GM12865 (cell line): ENCODE measurements at regions not wholly inside any gene's neighbourhood (a gene's known extent, or its start where the extent isn't known, plus 50 kb on each side); places are given as distances from the start of the nearest gene placed in this dataset.

ENCODE experiments used
- DNase-seq: peaks from one replicate; pipeline ENCODE4 v3.0.0; 2010; ENCODE audit warnings: low read depth
- H3K4me3 ChIP-seq: 2 replicates; pipeline ENCODE4 v1.5.1; 2011; ENCODE audit warnings: mild to moderate bottlenecking, low read depth, low read length, control low read depth
- TF ChIP-seq, protein P1 (sequence below): IDR thresholded peaks from 2 replicates; pipeline ENCODE4 v1.5.1; 2011; ENCODE audit warnings: low read length, control low read depth, low read depth, inconsistent platforms; ENCODE audit not compliant: insufficient read depth; ENCODE audit errors: missing control alignments

DNA sequence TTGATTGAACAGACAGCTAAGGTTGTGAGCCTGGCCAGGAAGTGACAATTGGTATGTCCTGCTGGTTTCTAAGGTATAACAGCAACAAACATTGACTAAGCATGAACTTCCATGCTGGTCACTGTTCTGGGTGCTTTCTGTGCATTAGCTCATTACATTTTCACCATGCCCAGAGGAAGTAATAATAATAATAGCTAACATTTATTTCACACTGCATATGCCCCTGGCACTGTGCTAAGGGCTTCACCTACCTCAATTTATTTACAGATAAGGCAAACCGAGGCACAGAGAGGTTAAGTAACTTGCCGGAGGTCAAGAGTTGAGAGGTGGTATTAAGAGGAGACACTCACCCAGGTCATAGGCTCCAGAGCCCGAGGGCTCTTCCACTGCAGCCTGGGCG, 113.6 kb downstream of the PDCL3 start:
- DNase-seq: no peak
- TF ChIP-seq, protein P1, sequence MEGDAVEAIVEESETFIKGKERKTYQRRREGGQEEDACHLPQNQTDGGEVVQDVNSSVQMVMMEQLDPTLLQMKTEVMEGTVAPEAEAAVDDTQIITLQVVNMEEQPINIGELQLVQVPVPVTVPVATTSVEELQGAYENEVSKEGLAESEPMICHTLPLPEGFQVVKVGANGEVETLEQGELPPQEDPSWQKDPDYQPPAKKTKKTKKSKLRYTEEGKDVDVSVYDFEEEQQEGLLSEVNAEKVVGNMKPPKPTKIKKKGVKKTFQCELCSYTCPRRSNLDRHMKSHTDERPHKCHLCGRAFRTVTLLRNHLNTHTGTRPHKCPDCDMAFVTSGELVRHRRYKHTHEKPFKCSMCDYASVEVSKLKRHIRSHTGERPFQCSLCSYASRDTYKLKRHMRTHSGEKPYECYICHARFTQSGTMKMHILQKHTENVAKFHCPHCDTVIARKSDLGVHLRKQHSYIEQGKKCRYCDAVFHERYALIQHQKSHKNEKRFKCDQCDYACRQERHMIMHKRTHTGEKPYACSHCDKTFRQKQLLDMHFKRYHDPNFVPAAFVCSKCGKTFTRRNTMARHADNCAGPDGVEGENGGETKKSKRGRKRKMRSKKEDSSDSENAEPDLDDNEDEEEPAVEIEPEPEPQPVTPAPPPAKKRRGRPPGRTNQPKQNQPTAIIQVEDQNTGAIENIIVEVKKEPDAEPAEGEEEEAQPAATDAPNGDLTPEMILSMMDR: no peak
- no peak overlapping the region for H3K4me3 ChIP-seq

DNA sequence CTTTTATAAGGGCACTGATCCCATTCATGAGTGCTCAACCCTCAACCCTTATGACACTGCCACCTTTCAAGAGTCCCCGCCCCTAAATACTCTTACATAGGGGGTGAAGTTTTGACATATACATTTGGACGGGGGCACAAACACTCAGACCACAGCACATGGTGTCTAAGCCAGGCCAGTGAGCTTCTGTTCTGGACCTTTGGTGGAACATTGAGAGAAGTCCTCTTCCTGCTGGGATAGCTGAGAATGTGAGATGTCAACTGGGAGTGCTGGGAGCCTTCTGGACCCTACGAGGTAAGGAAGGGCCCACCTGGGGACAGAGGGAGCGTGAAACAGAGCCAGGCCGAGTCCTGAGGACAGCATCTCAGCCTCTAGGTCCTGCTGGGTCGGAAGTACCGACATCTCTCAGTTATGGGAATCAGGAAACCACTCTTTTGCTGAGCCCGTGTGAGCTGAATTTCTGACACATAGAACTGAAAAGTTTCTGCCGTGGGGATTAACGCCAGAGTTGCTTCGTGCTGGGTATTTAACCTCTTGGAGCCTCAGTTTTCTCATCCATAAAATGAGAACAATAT, 114.9 kb downstream of the PDCL3 start:
- TF ChIP-seq, protein P1: no peak
- no peak overlapping the region for H3K4me3 ChIP-seq
- DNase-seq: no peak

DNA sequence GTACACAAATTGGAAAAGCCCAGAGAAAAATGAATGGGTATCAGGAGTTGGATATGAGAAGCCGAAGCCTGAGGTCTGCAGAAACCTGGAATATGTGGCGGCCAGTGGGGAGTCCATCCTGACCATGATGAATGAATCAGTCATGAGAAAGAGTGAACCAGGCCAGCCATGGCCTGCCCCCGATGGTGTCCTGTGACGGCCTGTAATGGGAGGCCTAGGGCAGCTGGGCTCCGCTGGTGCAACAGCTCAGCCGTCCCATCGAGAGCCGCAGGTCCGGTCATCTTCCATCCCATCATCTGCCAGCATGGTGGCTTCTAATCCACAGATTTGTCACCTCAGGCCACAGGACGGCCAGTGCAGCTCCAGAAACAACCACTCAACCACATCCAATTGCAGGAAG, 116.4 kb downstream of the PDCL3 start:
- H3K4me3 ChIP-seq: no peak overlapping the region
- TF ChIP-seq, protein P1: no peak
- no peak for DNase-seq

DNA sequence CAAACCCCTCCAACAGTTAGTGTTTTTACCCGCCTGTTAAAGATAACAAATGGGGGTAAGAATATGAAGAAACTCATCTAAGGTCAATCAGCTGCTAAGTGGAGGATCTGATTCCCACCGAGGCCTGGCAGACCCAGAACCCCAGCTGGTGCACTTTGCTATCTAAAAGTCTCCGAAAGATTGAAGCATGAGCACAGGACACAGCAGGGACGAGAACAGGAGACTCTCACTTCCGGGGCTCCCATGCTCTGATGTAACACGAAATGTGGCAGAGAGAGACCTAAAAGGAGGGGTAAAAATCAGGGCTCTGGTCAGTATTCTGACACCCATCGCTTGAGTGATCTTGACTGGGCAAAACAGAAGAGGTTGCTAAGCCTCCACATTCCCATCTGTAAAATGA, 119.7 kb downstream of the PDCL3 start:
- no peak overlapping the region for H3K4me3 ChIP-seq
- TF ChIP-seq, protein P1: no peak
- no peak for DNase-seq

DNA sequence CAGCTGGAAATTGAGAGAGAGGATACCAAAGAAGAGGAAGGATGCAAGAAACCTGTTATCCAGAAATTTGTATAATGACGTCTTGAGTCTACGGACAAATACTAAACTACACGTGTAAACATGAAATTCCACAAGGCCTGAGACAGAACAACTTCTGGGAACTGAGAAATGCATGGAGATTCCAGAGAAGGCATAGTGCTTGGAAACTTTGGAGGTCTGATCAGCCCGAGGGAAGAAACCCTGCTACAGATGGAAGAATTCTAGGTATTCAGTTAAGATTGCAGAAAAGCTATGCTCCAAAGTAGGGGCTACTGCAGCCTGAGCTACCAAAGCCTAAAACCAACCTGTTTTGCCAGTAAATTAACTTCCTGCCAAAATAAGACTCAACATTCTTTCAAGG, 120.4 kb downstream of the PDCL3 start:
- TF ChIP-seq, protein P1: no peak
- no peak overlapping the region for H3K4me3 ChIP-seq
- DNase-seq: no peak

DNA sequence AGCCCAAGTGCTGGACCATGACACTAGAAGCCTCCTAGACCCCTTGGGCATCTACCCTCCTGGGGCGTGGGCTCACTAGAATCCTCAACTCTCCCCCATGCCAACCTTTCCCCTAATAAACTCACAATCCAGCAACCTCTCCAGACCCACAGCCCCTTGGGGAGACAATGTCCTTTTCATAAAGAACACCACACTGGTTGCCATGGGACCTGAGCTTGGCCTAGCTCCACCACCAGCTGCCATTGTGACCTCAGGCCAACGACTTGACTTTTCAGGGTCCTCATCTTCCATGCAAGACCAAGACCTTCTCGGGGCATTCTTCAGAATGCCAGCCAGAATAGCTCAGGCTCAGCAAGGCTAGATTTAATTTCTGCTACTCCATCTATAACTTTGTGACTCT, 128.1 kb upstream of the NPAS2 start:
- H3K4me3 ChIP-seq: no peak overlapping the region
- TF ChIP-seq, protein P1: no peak
- DNase-seq: no peak

DNA sequence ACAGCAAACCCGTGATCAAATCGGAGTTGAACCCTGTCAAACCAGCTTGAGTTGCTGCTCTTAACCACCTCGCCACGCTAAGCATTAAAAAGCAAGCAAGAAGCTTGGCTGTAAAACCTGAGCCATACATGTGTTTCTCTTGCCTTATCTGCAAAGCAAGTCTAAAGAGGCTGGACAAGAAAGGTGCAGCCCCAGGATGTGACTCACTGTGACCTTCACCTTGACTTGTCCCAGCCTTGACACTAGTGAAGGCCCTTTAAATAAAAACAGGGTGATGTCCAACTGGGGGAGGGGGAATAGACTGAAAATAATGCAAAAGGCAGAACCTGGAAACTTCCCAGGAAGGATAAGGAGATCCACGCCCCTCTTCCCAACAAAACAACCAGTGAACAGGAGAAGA, 127.6 kb upstream of the NPAS2 start:
- no peak overlapping the region for H3K4me3 ChIP-seq
- DNase-seq: no peak
- TF ChIP-seq, protein P1: no peak
